Thyroid gland (tissue), 4 donors: ENCODE measurements at regions not wholly inside any gene's neighbourhood (a gene's known extent, or its start where the extent isn't known, plus 50 kb on each side); places are given as distances from the start of the nearest gene placed in this dataset.
"Not testable (repeated sequence)": the region's sequence is repeated elsewhere in the genome, so short reads cannot be mapped to it uniquely, and the experiment has no call there.

Experiments
- DNase-seq, 2 donors: peaks; one replicate each; pipeline ENCODE4 v3.0.0-alpha.2; 2019
- H3K27ac ChIP-seq, 3 donors: fragments of 200-600 bp; sonication (generic); 1 replicate in 2 of 3; 2 replicates in 1 of 3; pipeline ENCODE4 v1.5.1; 2016 to 2019; ENCODE audit warnings: mild to moderate bottlenecking in 1 of 3, moderate library complexity in 1 of 3
- H3K27me3 ChIP-seq: fragments of 200-600 bp; sonication (generic); one replicate; pipeline ENCODE4 v1.5.1; 2019
- H3K36me3 ChIP-seq, 2 donors: fragments of 200-600 bp; sonication (generic); one replicate each; pipeline ENCODE4 v1.5.1; 2016 to 2019
- H3K4me1 ChIP-seq, 2 donors: fragments of 200-600 bp; sonication (generic); one replicate each; pipeline ENCODE4 v1.5.1; 2017 to 2019
- H3K4me3 ChIP-seq, 3 donors: fragments of 200-600 bp; sonication (generic); replicated peaks in 1 of 3; 1 replicate in 2 of 3; 2 replicates in 1 of 3; pipeline ENCODE4 v1.5.1; 2016; ENCODE audit warnings: mild to moderate bottlenecking in 1 of 3
- H3K9me3 ChIP-seq: fragments of 200-600 bp; sonication (generic); one replicate; pipeline ENCODE4 v1.5.1; 2017
- POLR2A ChIP-seq, 2 donors: fragments of 450-650 bp; IDR thresholded peaks; one replicate each; pipeline ENCODE4 v1.6.1; 2017; ENCODE audit warnings: antibody characterized with exemption in 2 of 2, mild to moderate bottlenecking in 2 of 2, moderate library complexity in 1 of 2
- WGBS, 2 donors: methylation state at CpG; one replicate each; pipeline ENCODE4 v1.1.5; 2017; 5-methylcytosine and 5-hydroxymethylcytosine counted together
- intact Hi-C: fragments of 100-400 bp; cut with DNase I; formaldehyde crosslinking; loops from one replicate; pipeline ENCODE4 v1.15.1; 2023
- TF ChIP-seq, protein P1 (sequence below), 6 experiments: fragments of 200-600 bp in 3 of 6; fragments of 450-650 bp in 3 of 6; sonication (generic) in 3 of 6; IDR thresholded peaks; one replicate each; pipeline ENCODE4 v1.5.1; 2016 to 2019; ENCODE audit warnings: antibody characterized with exemption in 6 of 6, mild to moderate bottlenecking in 2 of 6, inconsistent platforms in 1 of 6, moderate library complexity in 1 of 6

DNA sequence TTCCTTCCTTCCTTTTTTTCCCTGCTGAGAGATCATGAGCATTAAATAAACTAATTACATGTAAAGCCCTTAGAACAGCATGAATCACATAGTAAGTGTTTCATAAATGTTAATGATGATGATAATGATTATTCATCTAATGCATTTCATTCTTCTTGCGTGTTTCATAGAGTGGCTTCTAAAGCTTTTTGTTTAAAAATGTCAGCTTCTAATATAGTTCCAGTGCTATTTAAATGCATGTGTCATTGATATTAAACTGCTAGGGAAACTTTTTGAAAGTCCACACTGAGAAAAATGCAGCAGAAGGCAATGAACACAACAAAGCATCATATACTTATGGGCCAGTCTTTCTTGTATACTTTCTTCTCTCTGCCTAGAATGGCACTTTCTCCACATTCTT lies 894.8 kb downstream of the REEP3 start:
- H3K9me3 ChIP-seq = no peaks in the 10 kb centered on the region
- no peaks in the 10 kb centered on the region for H3K4me1 ChIP-seq
- 79 to 93% methylated on average over 1 of the region's 1 CpG for WGBS, 2 donors
- TF ChIP-seq, protein P1, sequence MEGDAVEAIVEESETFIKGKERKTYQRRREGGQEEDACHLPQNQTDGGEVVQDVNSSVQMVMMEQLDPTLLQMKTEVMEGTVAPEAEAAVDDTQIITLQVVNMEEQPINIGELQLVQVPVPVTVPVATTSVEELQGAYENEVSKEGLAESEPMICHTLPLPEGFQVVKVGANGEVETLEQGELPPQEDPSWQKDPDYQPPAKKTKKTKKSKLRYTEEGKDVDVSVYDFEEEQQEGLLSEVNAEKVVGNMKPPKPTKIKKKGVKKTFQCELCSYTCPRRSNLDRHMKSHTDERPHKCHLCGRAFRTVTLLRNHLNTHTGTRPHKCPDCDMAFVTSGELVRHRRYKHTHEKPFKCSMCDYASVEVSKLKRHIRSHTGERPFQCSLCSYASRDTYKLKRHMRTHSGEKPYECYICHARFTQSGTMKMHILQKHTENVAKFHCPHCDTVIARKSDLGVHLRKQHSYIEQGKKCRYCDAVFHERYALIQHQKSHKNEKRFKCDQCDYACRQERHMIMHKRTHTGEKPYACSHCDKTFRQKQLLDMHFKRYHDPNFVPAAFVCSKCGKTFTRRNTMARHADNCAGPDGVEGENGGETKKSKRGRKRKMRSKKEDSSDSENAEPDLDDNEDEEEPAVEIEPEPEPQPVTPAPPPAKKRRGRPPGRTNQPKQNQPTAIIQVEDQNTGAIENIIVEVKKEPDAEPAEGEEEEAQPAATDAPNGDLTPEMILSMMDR (IDR thresholded peaks at IDR 0.05) = no peak
- TF ChIP-seq POLR2A (IDR thresholded peaks at IDR 0.05) = no peak
- DNase-seq = no peak
- H3K27ac ChIP-seq = no peak overlapping the region
- H3K36me3 ChIP-seq = no peaks in the 10 kb centered on the region
- H3K27me3 ChIP-seq = no peaks in the 10 kb centered on the region
- H3K4me3 ChIP-seq = no peak overlapping the region
- intact Hi-C loops = no loop called here

DNA sequence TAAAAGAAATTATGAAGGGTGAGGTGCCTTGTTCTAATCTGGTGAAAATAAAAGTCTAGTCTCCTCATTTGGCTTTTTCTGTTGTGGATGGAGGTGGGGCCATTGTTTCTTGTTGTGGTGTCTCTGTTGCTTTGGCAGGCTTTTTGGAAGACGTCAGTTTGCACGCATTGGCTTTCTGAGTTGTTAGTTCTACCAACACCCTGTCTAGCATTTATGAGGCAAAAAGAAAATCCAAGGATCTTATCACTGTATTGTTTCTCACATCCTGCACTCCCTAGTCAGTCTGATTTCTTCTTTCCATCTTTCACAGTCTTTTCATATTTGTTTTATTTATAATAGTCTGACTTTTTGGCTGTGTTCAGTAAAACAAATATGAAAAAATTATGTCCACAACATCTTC lies 898.3 kb downstream of the REEP3 start:
- TF ChIP-seq, protein P1 (IDR thresholded peaks at IDR 0.05) = no peak
- TF ChIP-seq POLR2A (IDR thresholded peaks at IDR 0.05) = no peak
- WGBS, 2 donors = 75 to 78% methylated on average over 2 of the region's 2 CpGs
- no peak for DNase-seq

DNA sequence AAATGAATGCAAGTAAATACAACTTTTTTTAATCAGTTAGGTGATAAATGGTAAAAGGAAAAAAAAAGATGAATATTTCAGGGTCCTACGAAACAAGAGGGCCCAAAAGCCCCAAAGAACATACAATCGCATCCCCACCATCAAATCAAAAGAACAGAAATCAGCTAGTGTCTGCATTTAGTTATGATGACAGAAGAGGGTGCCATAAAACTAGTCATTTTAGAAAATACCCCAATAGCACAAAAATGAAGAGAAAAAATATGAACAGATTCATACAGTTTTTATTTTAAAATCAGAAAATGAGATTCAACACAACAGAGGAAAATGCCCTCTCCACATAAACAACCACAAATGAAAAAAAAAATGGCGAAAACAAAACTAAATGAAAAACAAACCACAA lies 905.5 kb downstream of the REEP3 start:
- WGBS, 2 donors = 88 to 92% methylated on average over 3 of the region's 3 CpGs
- TF ChIP-seq, protein P1 (IDR thresholded peaks at IDR 0.05) = no peak
- no peak for TF ChIP-seq POLR2A (IDR thresholded peaks at IDR 0.05)
- intact Hi-C loops = no loop called here

More for the DNA sequence above, 898.3 kb downstream of the REEP3 start:
- H3K4me3 ChIP-seq = no peak overlapping the region
- H3K27me3 ChIP-seq = no peaks in the 10 kb centered on the region
- intact Hi-C loops = no loop called here
- no peaks in the 10 kb centered on the region for H3K36me3 ChIP-seq
- no peak overlapping the region for H3K27ac ChIP-seq
- H3K9me3 ChIP-seq = no peaks in the 10 kb centered on the region
- H3K4me1 ChIP-seq = no peaks in the 10 kb centered on the region

DNA sequence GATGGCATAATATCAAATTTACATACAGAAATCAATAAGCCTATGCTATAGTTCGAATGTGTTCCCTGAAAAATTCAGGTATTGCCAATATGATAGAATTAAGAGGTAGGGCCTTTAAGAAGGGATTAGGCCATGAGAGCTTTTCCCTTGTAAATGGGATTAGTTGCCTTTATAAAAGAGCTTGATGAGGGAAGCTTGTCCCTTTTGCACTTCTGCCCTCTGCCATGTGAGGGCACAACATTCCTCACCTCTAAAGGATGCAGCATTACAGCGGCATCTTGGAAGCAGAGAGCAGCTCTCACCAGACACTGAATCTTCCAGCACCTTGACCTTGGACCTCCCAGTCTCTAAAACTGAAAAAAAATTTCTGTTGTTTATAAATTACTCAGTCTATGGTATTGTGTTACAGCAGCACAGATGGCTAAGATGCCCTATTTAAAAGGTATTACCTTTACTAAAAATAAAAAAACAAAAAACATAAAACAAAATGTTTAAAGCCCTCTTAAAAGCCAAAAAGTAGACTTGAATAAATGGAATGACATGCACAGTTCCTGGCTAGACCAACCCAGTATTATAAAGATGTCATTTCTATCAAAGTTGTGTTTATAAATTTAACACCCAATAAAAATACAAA lies 909.6 kb downstream of the REEP3 start:
- WGBS, 2 donors = 21 to 24% methylated on average over 2 of the region's 2 CpGs
- H3K27ac ChIP-seq = no peak overlapping the region

More for the DNA sequence above, 905.5 kb downstream of the REEP3 start:
- Histone ChIP-seq H3K27ac (no peak overlapping the region), H3K9me3 (no peaks in the 10 kb centered on the region), H3K4me3 (no peak overlapping the region), H3K27me3 (no peaks in the 10 kb centered on the region), H3K36me3 (no peaks in the 10 kb centered on the region), H3K4me1 (no peaks in the 10 kb centered on the region)
- DNase-seq = no peak

DNA sequence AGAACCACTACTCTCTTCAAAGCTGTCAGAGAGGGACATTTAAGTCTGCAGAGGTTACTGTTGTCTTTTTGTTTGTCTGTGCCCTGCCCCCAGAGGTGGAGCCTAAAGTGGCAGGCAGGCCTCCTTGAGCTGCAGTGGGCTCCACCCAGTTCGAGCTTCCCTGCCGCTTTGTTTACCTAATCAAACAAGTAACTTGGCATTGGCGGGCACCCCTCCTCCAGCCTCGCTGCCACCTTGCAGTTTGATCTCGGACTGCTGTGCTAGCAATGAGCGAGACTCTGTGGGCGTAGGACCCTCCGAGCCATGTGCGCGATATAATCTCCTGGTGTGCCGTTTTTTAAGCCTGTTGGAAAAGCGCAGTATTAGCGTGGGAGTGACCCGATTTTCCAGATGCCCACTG lies 920.7 kb downstream of the REEP3 start:
- H3K4me1 ChIP-seq, H3K27me3 ChIP-seq, intact Hi-C loops, H3K9me3 ChIP-seq, H3K36me3 ChIP-seq, H3K4me3 ChIP-seq, H3K27ac ChIP-seq, DNase-seq: not testable (repeated sequence)
- 94 to 96% methylated on average over 14 of the region's 14 CpGs for WGBS, 2 donors

More for the DNA sequence above, 909.6 kb downstream of the REEP3 start:
- TF ChIP-seq, protein P1 (IDR thresholded peaks at IDR 0.05) = no peak
- TF ChIP-seq POLR2A (IDR thresholded peaks at IDR 0.05) = no peak
- H3K9me3 ChIP-seq = no peaks in the 10 kb centered on the region
- H3K27me3 ChIP-seq = no peaks in the 10 kb centered on the region
- H3K36me3 ChIP-seq = no peaks in the 10 kb centered on the region
- no peaks in the 10 kb centered on the region for H3K4me1 ChIP-seq
- intact Hi-C loops = no loop called here
- H3K4me3 ChIP-seq = no peak overlapping the region
- DNase-seq = no peak
